Adipocyte (in vitro differentiated cells): ENCODE measurements at regions not wholly inside any gene's neighbourhood (a gene's known extent, or its start where the extent isn't known, plus 50 kb on each side); places are given as distances from the start of the nearest gene placed in this dataset.
"Not testable (repeated sequence)": the region's sequence is repeated elsewhere in the genome, so short reads cannot be mapped to it uniquely, and the experiment has no call there.

Experiments
- DNase-seq: peaks from one replicate; pipeline ENCODE4 v3.0.0-alpha.2; 2015; ENCODE audit warnings: low read depth
- H3K27me3 ChIP-seq: replicated peaks from 2 replicates; pipeline ENCODE4 v1.7.0; 2013; ENCODE audit warnings: mild to moderate bottlenecking, low read length, moderate library complexity; ENCODE audit not compliant: control insufficient read depth, insufficient read depth
- H3K36me3 ChIP-seq: 2 replicates; pipeline ENCODE4 v1.7.0; 2013; ENCODE audit warnings: low read length, mild to moderate bottlenecking, moderate library complexity; ENCODE audit not compliant: control insufficient read depth, insufficient read depth, severe bottlenecking
- H3K4me1 ChIP-seq: 2 replicates; pipeline ENCODE4 v1.7.0; 2013; ENCODE audit warnings: mild to moderate bottlenecking, low read length, moderate library complexity; ENCODE audit not compliant: control insufficient read depth, insufficient read depth
- H3K4me3 ChIP-seq: 2 replicates; pipeline ENCODE4 v1.7.0; 2013; ENCODE audit warnings: mild to moderate bottlenecking, low read length, moderate library complexity
- H3K9ac ChIP-seq: 2 replicates; pipeline ENCODE4 v1.7.0; 2013; ENCODE audit warnings: mild to moderate bottlenecking, low read length, moderate library complexity
- H3K9me3 ChIP-seq: 2 replicates; pipeline ENCODE4 v1.7.0; 2013; ENCODE audit warnings: mild to moderate bottlenecking, low read length, moderate library complexity; ENCODE audit not compliant: control insufficient read depth

DNA sequence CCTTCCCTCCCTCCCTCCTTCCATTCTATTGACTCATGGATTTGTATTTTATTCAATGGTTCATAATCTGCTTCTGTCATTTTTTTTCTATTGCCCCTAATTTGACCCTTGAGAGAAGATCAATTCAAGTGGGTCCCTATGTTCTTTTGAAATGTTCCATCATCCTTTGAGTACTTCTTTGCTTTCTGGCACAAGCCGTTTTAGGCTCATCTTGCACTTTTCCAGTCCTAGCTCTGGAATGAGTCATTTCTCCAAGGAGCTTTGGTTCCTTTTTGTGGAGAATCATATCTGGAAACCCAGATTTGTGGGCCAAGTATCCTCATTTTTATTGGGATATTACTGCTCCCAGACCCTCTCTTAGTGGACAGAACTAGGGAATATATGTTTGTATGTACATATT lies 126.8 kb upstream of the PTPN3 start:
- Histone ChIP-seq H3K9ac (no peak overlapping the region), H3K4me1 (no peaks in the 10 kb centered on the region), H3K27me3 (peaks cover 10% of the 10 kb centered on the region), H3K36me3 (no peaks in the 10 kb centered on the region), H3K9me3 (no peaks in the 10 kb centered on the region), H3K4me3 (no peak overlapping the region)
- DNase-seq, result no peak

DNA sequence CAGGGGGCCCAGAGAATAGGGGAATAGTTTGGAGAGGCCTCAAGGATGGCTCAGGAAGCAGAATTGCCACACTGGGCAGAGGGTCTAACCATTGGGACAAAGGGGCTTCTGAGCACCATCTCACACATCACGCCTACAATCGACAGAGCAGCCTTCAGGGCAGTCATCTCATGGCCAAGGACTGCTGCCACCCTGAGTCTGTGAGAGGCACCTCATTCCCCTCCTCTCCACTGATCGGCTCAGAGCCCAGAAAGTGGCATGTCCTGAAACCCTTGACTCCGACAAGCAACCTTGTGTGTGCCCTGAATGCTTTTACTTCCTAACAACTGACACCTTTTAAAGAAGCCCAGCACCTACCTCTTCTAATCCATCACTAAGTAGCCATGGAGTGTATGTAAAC lies 128.9 kb upstream of the PTPN3 start:
- Histone ChIP-seq H3K9me3 (no peaks in the 10 kb centered on the region), H3K36me3 (no peaks in the 10 kb centered on the region), H3K27me3 (peaks cover 5% of the 10 kb centered on the region), H3K4me1 (no peaks in the 10 kb centered on the region), H3K4me3 (no peak overlapping the region), H3K9ac (no peak overlapping the region)
- peak; percentile 60 for DNase-seq

DNA sequence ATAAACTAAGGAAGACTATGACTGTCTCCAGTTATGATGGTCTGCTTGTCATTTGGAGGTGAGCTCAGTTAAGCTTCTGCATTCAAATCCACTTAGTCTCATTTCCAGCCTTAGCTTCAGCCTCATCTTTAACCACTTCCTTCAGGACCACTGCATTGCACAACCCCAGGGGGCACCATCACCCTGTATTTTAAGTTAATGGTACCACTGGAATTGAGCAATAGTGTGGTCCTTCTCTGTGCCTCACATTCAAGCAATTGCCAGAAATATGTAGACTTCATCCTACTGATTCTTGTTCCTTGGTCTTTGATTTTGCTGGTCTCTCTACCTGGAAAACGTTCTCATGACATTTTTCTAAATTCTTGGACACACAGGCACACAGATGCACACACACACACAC lies 131.5 kb upstream of the PTPN3 start:
- H3K9ac ChIP-seq, result no peak overlapping the region
- H3K4me1 ChIP-seq, result no peaks in the 10 kb centered on the region
- H3K36me3 ChIP-seq, result no peaks in the 10 kb centered on the region
- no peak for DNase-seq
- H3K9me3 ChIP-seq, result no peaks in the 10 kb centered on the region
- H3K4me3 ChIP-seq, result no peak overlapping the region
- peaks cover 17% of the 10 kb centered on the region for H3K27me3 ChIP-seq

DNA sequence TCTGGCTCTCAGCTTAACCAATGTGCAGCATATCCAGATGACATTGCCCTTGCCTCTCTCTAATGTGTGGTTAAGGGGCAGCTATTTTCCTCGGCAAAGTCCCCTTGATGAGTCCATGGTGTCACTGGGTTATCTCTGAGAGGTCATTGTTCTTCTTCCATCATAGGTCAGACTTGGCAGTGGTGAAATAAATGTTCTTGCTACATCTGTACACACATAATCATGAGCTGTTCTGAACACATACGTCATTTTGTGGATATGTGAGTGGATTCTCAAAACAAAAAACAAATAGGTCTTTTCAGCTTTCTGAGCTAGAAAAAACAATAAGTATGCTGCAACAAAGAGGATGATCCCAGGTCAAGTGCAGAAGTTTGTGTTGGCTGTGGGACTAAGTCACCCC lies 134.7 kb upstream of the PTPN3 start:
- H3K9ac ChIP-seq, result no peak overlapping the region
- peaks cover 36% of the 10 kb centered on the region for H3K27me3 ChIP-seq
- H3K4me3 ChIP-seq, result no peak overlapping the region
- no peak for DNase-seq
- H3K36me3 ChIP-seq, result no peaks in the 10 kb centered on the region
- H3K4me1 ChIP-seq, result no peaks in the 10 kb centered on the region
- no peaks in the 10 kb centered on the region for H3K9me3 ChIP-seq

DNA sequence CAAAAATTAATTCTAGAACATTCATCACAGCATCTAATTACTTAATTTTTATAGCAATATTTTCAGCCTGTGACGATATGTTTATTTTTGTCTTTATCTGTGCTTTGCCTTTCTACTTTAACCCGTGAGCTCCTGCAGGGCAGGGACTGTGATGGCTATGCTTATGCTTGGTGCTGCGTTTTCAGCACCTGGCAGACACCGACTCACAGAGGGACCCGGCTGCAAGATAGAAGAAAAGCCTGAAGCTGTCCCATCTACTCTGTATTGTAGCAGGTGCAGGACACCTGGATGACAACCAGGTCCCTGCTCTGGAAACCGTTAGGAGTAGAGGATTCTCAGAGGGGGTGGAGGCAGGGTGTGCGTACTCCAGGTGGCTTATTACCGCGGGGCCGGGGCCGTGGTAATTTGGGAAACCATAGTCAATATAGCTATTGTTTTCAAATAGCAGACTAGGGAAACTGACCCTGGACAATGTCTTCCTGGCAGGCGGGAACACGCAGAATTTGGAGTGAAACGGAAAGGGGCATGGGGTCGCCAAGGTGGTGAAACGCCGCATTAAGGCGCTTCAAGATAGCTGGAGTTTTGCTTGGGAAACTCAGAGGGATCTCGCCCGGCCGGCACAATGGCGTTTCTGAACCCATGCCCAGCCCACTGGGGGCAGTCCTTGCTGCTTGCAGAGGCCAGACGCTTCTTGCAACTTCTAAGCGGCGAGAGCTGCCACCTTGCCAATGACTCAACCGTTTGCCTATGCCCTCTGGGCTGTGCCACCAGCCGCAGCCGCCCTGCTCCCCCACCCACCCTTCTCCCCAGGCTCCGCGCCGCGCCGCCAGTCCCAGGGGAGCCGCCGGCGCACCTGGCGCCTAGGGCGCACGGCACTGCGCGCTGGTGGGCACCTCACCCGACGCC lies 140.1 kb upstream of the PALM2AKAP2 start:
- Histone ChIP-seq H3K4me1 (peaks cover 11% of the 10 kb centered on the region), H3K9ac (peak overlapping the region; percentile 29), H3K27me3 (peaks cover 50% of the 10 kb centered on the region), H3K9me3 (peaks cover 15% of the 10 kb centered on the region), H3K36me3 (no peaks in the 10 kb centered on the region), H3K4me3 (peak overlapping the region; percentile 80)
- DNase-seq, result peak; percentile 58

DNA sequence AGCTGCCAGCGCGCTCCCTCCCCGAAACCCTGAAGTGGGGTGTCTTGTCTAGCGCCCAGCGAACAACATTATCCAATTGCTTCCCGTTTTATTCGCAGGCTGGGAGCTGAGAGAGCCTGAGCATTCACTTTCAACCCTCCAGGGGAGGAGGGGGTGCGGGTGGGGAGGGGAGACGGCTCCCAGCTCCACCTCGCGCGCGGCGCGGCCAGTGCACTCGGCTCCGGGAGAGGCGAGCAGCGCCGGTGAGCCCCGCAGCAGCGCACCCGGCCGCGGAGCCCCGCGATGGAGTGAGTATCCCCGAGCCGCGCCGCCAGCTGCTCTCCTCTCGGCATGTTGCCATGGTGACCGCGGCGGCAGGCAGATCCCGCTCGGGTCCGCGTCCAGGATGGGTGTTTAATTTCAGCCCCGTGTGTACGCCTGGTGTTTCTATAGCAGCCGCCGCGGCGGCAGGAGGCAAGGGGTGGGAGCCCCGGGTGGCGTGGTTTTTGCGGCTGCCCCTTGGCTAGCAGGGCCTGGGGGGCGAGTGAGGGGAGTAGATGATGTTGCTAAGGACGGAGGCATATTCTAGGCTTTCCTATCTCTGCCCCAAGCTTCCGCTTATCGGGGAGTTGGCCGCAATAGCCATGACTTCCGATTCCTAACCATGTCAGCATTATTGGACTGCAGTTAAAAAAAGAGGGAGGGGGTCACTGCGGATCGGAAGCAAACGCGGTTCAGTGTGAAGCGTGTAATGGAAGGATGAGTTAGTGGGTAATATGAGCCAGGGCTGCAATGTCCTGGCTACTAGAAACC lies 139.2 kb upstream of the PALM2AKAP2 start:
- peak; percentile 72 for DNase-seq
- Histone ChIP-seq H3K9me3 (peaks cover 18% of the 10 kb centered on the region), H3K36me3 (no peaks in the 10 kb centered on the region), H3K27me3 (peaks cover 41% of the 10 kb centered on the region), H3K4me1 (peaks cover 11% of the 10 kb centered on the region), H3K4me3 (peak overlapping the region; percentile 80), H3K9ac (peak overlapping the region; percentile 39)

DNA sequence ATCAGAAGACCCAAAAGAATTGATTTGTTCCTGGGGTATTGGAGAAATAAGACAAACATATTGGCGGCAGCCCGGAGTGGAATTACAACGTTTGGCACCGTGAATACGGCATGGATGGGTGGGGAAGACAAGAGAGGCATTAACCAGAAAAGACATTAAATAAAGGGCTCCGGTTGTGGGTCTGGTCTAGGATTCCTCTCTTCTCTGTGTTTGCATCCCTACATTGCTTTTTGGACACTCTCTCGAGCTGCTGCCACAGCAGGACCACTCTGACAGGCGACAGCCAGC lies 138.7 kb upstream of the PALM2AKAP2 start:
- Histone ChIP-seq H3K9ac (no peak overlapping the region), H3K36me3 (no peaks in the 10 kb centered on the region), H3K4me1 (peaks cover 11% of the 10 kb centered on the region), H3K27me3 (peaks cover 36% of the 10 kb centered on the region), H3K9me3 (peaks cover 18% of the 10 kb centered on the region), H3K4me3 (peak overlapping the region; percentile 80)
- no peak for DNase-seq

DNA sequence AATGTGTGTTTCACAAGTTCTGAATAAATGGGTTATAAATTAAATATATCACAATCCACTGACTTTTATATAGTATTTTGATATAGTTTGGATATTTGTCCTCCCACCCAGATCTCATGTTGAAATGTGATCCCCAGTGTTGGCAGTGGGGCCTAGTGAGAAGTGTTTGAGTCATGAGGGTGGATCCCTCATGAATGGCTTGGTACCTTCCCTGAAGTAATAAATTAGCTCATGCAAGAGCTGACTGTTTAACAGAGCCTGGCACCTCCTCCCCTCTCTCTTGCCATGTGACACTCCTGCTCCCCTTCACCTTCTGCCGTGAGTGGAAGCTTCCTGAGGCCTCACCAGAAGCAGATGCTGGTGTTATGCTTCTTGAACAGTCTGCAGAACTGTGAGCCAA lies 127.9 kb upstream of the PALM2AKAP2 start:
- H3K36me3 ChIP-seq, result no peaks in the 10 kb centered on the region
- peak; percentile 23 for DNase-seq
- H3K4me3 ChIP-seq, result no peak overlapping the region
- peaks cover 16% of the 10 kb centered on the region for H3K4me1 ChIP-seq
- no peak overlapping the region for H3K9ac ChIP-seq
- no peaks in the 10 kb centered on the region for H3K27me3 ChIP-seq
- H3K9me3 ChIP-seq, result no peaks in the 10 kb centered on the region

DNA sequence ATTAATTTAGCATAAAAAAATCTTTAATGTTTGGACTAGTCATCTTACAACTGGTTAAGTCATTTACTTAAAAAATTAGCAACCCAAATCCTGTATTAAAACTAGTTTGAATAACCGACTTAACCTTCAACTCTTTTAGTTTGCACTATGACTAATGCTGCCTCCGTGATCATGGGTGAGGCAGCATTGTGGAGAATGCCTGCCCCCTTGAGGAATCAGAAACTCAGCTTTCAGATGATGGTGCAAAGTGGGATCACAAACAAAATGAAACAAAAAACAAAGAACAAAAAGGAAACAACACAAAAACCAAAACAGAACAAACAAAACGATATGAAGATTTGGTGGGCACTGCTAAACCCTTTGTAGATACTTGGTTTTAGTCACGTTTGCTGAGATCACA lies 127.0 kb upstream of the PALM2AKAP2 start:
- Histone ChIP-seq H3K27me3 (no peaks in the 10 kb centered on the region), H3K4me3 (no peak overlapping the region), H3K4me1 (peaks cover 16% of the 10 kb centered on the region), H3K36me3 (no peaks in the 10 kb centered on the region), H3K9me3 (peaks cover 2% of the 10 kb centered on the region), H3K9ac (peak overlapping the region; percentile 25)
- DNase-seq, result peak; percentile 76

DNA sequence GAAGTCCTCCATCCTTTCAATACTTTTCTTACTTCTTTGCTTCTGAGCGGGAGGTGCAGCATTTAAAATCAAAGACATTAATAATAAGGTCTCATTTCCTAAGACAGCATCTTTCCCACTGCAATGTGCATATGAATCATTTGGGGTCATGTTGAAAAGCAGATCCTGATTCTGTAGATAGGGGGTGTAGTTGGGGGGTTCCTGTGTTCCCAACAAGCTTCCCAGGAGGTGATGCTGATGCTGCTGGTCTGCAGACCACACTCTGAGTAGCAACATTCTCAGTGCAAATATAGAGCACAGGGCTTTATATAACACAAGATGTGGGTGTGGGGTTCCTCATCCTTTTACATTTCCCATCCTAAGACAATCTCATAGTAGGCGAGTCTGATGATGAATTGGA lies 126.5 kb upstream of the PALM2AKAP2 start:
- H3K9me3 ChIP-seq, result peaks cover 3% of the 10 kb centered on the region
- H3K36me3 ChIP-seq, result no peaks in the 10 kb centered on the region
- no peak for DNase-seq
- no peaks in the 10 kb centered on the region for H3K27me3 ChIP-seq
- peak overlapping the region; percentile 25 for H3K9ac ChIP-seq
- H3K4me3 ChIP-seq, result no peak overlapping the region
- peaks cover 16% of the 10 kb centered on the region for H3K4me1 ChIP-seq

DNA sequence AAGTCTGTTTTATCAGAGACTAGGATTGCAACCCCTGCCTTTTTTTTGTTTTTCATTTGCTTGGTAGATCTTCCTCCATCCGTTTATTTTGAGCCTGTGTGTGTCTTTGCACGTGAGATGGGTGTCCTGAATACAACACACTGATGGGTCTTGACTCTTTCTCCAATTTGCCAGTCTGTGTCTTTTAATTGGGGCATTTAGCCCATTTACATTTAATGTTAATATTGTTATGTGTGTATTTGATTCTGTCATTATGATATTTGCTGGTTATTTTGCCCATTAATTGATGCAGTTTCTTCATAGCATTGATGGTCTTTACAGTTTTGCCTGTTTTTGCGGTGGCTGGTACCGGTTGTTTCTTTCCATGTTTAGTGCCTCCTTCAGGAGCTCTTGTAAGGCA lies 116.0 kb upstream of the PALM2AKAP2 start:
- H3K9ac ChIP-seq, H3K27me3 ChIP-seq, H3K4me3 ChIP-seq, H3K36me3 ChIP-seq, DNase-seq, H3K9me3 ChIP-seq, H3K4me1 ChIP-seq: not testable (repeated sequence)
